Astrocyte (in vitro differentiated cells and primary cell): ENCODE measurements at regions not wholly inside any gene's neighbourhood (a gene's known extent, or its start where the extent isn't known, plus 50 kb on each side); places are given as distances from the start of the nearest gene placed in this dataset.
A peak's percentile ranks its signal among the peaks of the same experiment; 100 is the strongest.
"Not testable (repeated sequence)": the region's sequence is repeated elsewhere in the genome, so short reads cannot be mapped to it uniquely, and the experiment has no call there.

Experiments used
- DNase-seq: peaks from one replicate; pipeline ENCODE4 v3.0.0-alpha.2; 2010; ENCODE audit warnings: low read depth
- FAIRE-seq: peaks from 2 replicates; lab custom pipeline; 2011; peaks lifted over from hg19 to GRCh38; lab: Jason Lieb, UNC
- H2AFZ ChIP-seq: 2 replicates; pipeline ENCODE4 v1.6.0; 2012; ENCODE audit warnings: low read depth, low read length, inconsistent platforms
- H3K27ac ChIP-seq: 2 replicates; pipeline ENCODE4 v1.5.1; 2011; ENCODE audit warnings: low read depth, low read length, inconsistent platforms
- H3K27me3 ChIP-seq: 2 replicates; pipeline ENCODE4 v1.6.0; 2011; ENCODE audit warnings: low read length, inconsistent platforms; ENCODE audit not compliant: insufficient read depth
- H3K36me3 ChIP-seq: 2 replicates; pipeline ENCODE4 v1.5.1; 2011; ENCODE audit warnings: low read length, inconsistent platforms; ENCODE audit not compliant: insufficient read depth
- H3K4me1 ChIP-seq: 2 replicates; pipeline ENCODE4 v1.5.1; 2011; ENCODE audit warnings: low read length, inconsistent platforms; ENCODE audit not compliant: insufficient read depth
- H3K4me2 ChIP-seq: 2 replicates; pipeline ENCODE4 v1.6.0; 2012; ENCODE audit warnings: low read length, inconsistent platforms
- H3K4me3 ChIP-seq: 2 replicates; pipeline ENCODE4 v1.5.1; 2011; ENCODE audit warnings: low read depth, mild to moderate bottlenecking, low read length, inconsistent platforms; ENCODE audit not compliant: insufficient read depth
- H3K79me2 ChIP-seq: 2 replicates; pipeline ENCODE4 v1.6.0; 2012; ENCODE audit warnings: mild to moderate bottlenecking, low read length, inconsistent platforms; ENCODE audit not compliant: insufficient read depth
- H3K9ac ChIP-seq: 2 replicates; pipeline ENCODE4 v1.6.0; 2012; ENCODE audit warnings: mild to moderate bottlenecking, low read length, inconsistent platforms
- H3K9me3 ChIP-seq: 2 replicates; pipeline ENCODE4 v1.5.1; 2012; ENCODE audit warnings: low read depth, mild to moderate bottlenecking, low read length, inconsistent platforms; ENCODE audit not compliant: insufficient read depth
- H4K20me1 ChIP-seq: 2 replicates; pipeline ENCODE4 v1.6.0; 2012; ENCODE audit warnings: low read length, inconsistent platforms; ENCODE audit not compliant: insufficient read depth
- H3K27ac Mint-ChIP-seq: one replicate; pipeline ENCODE4 v1.8.0; 2021; ENCODE audit warnings: mild to moderate bottlenecking, mixed read lengths; ENCODE audit not compliant: unreplicated experiment
- H3K27me3 Mint-ChIP-seq: one replicate; pipeline ENCODE4 v1.8.0; 2021; ENCODE audit warnings: low read depth, mixed read lengths; ENCODE audit not compliant: unreplicated experiment
- H3K36me3 Mint-ChIP-seq: one replicate; pipeline ENCODE4 v1.8.0; 2021; ENCODE audit warnings: low read depth, mixed read lengths; ENCODE audit not compliant: unreplicated experiment
- H3K4me1 Mint-ChIP-seq: one replicate; pipeline ENCODE4 v1.8.0; 2021; ENCODE audit warnings: low read depth, mixed read lengths; ENCODE audit not compliant: unreplicated experiment
- H3K4me3 Mint-ChIP-seq: one replicate; pipeline ENCODE4 v1.8.0; 2021; ENCODE audit warnings: mild to moderate bottlenecking, moderate library complexity, mixed read lengths; ENCODE audit not compliant: unreplicated experiment
- H3K9me3 Mint-ChIP-seq: one replicate; pipeline ENCODE4 v1.8.0; 2021; ENCODE audit warnings: mild to moderate bottlenecking, mixed read lengths; ENCODE audit not compliant: unreplicated experiment
- CTCF ChIP-seq: IDR thresholded peaks from 2 replicates; pipeline ENCODE4 v1.5.1; 2011; ENCODE audit warnings: low read depth, mild to moderate bottlenecking, inconsistent platforms, low read length, moderate library complexity; ENCODE audit not compliant: insufficient read depth
- EZH2 ChIP-seq: IDR thresholded peaks from 2 replicates; pipeline ENCODE4 v1.6.1; 2012; ENCODE audit warnings: mild to moderate bottlenecking, low read length, inconsistent platforms; ENCODE audit not compliant: insufficient read depth

- Histone ChIP-seq H3K27ac (no peak overlapping the region), H3K4me3 (peak overlapping the region; percentile 58), H3K4me1 (peaks cover 38% of the 10 kb centered on the region), H3K79me2 (no peaks in the 10 kb centered on the region), H3K27me3 (peaks cover 26% of the 10 kb centered on the region), H2AFZ (peak overlapping the region; percentile 47), H3K9ac (peak overlapping the region; percentile 55), H3K36me3 (no peaks in the 10 kb centered on the region), H3K4me2 (peak overlapping the region; percentile 87), H3K9me3 (no peaks in the 10 kb centered on the region), H4K20me1 (peaks cover 14% of the 10 kb centered on the region)
- TF ChIP-seq CTCF (no peak), EZH2 (peak; percentile 44)
- FAIRE-seq (no peak), DNase-seq (peak; percentile 10)
- Mint-ChIP-seq H3K36me3 (peaks cover 6% of the 10 kb centered on the region), H3K27me3 (peaks cover 12% of the 10 kb centered on the region), H3K9me3 (no peaks in the 10 kb centered on the region), H3K4me3 (peak overlapping the region; percentile 77), H3K4me1 (peaks cover 17% of the 10 kb centered on the region), H3K27ac (no peak overlapping the region)
Measured at GRCh38 chr17:64780096-64781013, 118.2 kb upstream of the SMURF2 start.

GRCh38 chr17:64779376-64780095, 117.4 kb upstream of the SMURF2 start:
- peak overlapping the region; percentile 58 for H3K27ac Mint-ChIP-seq
- peak overlapping the region; percentile 87 for H3K4me2 ChIP-seq

GRCh38 chr17:64779098-64779375, 116.9 kb upstream of the SMURF2 start:
- not testable (repeated sequence) for H3K36me3 ChIP-seq, H3K27ac Mint-ChIP-seq, DNase-seq, H3K9me3 ChIP-seq, H3K36me3 Mint-ChIP-seq, H3K27ac ChIP-seq, H3K9me3 Mint-ChIP-seq, H3K79me2 ChIP-seq, H2AFZ ChIP-seq, H3K9ac ChIP-seq
- peaks cover 13% of the 10 kb centered on the region for H3K4me1 Mint-ChIP-seq
- peaks cover 14% of the 10 kb centered on the region for H4K20me1 ChIP-seq
- peak overlapping the region; percentile 87 for H3K4me2 ChIP-seq
- H3K4me1 ChIP-seq = peaks cover 38% of the 10 kb centered on the region
- peaks cover 26% of the 10 kb centered on the region for H3K27me3 ChIP-seq
- peak overlapping the region; percentile 33 for H3K4me3 ChIP-seq
- H3K4me3 Mint-ChIP-seq = peak overlapping the region; percentile 40
- peak; percentile 69 for FAIRE-seq
- H3K27me3 Mint-ChIP-seq = peaks cover 12% of the 10 kb centered on the region

More at GRCh38 chr17:64779376-64780095, 117.4 kb upstream of the SMURF2 start:
- H3K4me1 ChIP-seq = peaks cover 38% of the 10 kb centered on the region
- no peaks in the 10 kb centered on the region for H3K79me2 ChIP-seq
- no peak overlapping the region for H3K27ac ChIP-seq
- TF ChIP-seq CTCF (no peak), EZH2 (peak; percentile 39)
- H4K20me1 ChIP-seq = peaks cover 14% of the 10 kb centered on the region
- H3K9me3 ChIP-seq = no peaks in the 10 kb centered on the region
- Mint-ChIP-seq H3K36me3 (peaks cover 6% of the 10 kb centered on the region), H3K4me1 (peaks cover 16% of the 10 kb centered on the region), H3K9me3 (no peaks in the 10 kb centered on the region), H3K27me3 (peaks cover 12% of the 10 kb centered on the region), H3K4me3 (peak overlapping the region; percentile 64)
- H3K27me3 ChIP-seq = peaks cover 26% of the 10 kb centered on the region
- no peak overlapping the region for H3K4me3 ChIP-seq
- no peak for DNase-seq
- H3K9ac ChIP-seq = no peak overlapping the region
- no peak overlapping the region for H2AFZ ChIP-seq
- no peaks in the 10 kb centered on the region for H3K36me3 ChIP-seq
- no peak for FAIRE-seq
